Activated CD8-positive, alpha-beta memory T cell treated with anti-CD3 and anti-CD28 coated beads, Interleukin-2, amount 50 U/mL, for 24 hours (primary cell): ENCODE measurements at regions not wholly inside any gene's neighbourhood (a gene's known extent, or its start where the extent isn't known, plus 50 kb on each side); places are given as distances from the start of the nearest gene placed in this dataset.
"Not testable (repeated sequence)": the region's sequence is repeated elsewhere in the genome, so short reads cannot be mapped to it uniquely, and the experiment has no call there.

Experiments
- DNase-seq: peaks from one replicate; pipeline ENCODE4 v3.0.0-alpha.2; 2020; ENCODE audit errors: extremely low read depth

DNA sequence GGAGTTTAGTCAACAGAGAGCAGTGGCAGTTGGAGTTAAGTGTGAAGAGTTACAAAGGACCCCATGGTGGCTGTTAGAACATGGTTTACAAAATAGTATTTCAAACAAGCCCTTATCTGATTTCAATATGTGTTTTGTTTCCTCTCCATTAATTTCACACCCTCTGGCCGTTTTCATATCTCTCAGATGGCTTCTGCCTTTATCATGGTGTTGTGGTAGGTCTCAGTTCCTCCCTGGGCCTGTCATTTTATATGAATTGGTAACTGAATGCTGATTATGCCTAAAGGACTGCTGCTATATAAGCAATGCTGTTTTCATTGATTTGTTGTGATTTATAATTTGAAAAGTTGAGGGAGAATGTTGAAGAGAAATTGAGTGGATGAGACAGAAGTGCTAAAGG, 686.7 kb downstream of the NYAP2 start:
- no peak for DNase-seq

DNA sequence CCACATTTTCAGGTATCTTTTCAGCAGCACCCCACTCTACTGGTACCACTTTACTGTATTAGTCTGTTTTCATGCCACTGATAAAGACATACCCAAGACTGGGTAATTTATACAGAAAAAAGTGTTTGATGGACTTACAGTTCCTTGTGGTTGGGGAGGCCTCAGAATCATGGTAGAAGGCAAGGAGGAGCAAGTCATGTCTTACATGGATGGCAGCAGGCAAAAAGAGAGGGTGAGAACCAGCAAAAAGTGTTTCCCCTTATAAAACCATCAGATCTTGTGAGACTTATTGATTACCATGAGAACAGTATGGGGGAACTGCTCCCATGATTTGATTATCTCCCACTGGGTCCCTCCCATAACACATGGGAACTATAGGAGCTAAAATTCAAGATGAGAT, 685.9 kb downstream of the NYAP2 start:
- not testable (repeated sequence) for DNase-seq

GRCh38 chr2:226080334-226080733, 680.8 kb downstream of the NYAP2 start:
- DNase-seq, result no peak

- no peak for DNase-seq
These were observed 680.2 kb downstream of the NYAP2 start for GRCh38 chr2:226079671-226080181.

GRCh38 chr2:226079196-226079595, 679.7 kb downstream of the NYAP2 start:
- no peak for DNase-seq

DNA sequence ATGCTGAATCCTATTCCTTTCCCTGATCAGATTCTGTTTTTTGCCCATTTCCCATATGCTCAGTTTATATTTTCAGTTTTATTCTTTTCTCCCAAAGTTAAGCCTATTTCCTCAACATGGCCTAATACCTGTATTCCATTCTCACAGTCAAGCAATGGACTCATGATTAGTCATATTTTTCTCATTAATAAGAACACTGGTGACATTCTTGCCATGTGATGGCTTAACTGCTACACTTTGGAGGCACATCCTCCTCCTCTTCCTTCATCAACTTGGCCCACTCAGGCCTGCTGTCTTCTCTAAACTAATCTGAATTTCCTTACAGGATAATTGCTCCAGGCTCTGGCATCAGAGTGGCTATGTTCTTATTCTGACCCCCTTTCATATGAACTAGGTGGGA, 679.2 kb downstream of the NYAP2 start:
- DNase-seq, result no peak

DNA sequence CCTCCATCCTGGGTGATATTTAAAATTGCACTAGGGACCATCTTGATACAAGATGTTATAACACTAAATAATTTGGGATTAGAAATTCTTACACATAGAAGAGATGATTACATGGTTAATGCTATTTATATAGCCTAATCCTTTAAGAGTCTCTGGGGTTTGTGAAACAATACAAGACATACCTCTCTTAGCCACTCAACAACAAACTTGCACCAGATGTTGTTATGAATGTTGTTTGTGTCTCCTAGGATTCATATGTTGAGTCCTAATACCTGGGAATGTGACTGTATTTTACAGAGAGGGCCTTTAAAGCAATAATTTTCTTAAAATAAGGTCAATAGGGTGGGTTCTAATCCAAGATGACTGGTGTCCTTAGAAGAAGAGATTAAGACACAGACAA, 678.3 kb downstream of the NYAP2 start:
- no peak for DNase-seq

GRCh38 chr2:226077031-226077430, 677.5 kb downstream of the NYAP2 start:
- DNase-seq, result no peak

DNA sequence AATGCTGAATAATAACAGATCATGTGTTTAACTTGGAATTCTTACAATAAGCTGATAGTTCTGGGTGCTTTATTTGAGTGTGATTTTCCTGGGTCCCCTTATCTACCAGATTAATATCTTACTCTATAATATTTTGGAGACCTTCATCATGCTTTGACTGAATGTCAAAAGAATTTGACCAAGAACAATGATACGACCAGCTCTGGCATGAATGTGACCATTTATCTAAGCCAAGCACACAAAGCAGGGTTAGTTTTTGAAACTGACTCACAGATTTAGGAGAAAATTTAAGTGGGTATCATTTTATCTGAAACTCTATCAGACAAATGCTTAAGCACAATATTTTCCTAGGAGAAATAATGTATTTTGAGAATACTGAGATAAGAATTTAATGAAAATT, 677.0 kb downstream of the NYAP2 start:
- DNase-seq, result no peak

DNA sequence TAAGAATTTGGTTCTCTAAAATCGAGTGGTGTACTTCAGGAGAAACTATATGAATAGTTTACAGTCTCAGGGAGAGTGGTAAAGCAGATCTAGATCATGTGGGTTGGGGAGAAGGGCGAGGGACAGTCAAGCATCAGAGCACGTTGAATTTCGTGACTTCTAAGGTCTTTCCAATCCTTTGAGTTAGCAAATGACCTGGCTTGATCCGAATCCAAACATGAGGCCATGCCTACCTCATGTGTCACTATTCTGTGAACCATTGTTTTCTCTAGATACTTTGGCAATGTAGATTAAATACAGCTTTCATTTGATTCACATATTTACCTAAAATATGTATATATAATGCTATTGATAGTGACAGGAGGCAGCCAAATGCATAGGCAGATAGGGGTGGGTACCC, 674.9 kb downstream of the NYAP2 start:
- DNase-seq, result no peak

GRCh38 chr2:226073496-226074160, 674.1 kb downstream of the NYAP2 start:
- DNase-seq, result no peak

- no peak for DNase-seq
These were observed 667.4 kb downstream of the NYAP2 start for GRCh38 chr2:226066873-226067272.

DNA sequence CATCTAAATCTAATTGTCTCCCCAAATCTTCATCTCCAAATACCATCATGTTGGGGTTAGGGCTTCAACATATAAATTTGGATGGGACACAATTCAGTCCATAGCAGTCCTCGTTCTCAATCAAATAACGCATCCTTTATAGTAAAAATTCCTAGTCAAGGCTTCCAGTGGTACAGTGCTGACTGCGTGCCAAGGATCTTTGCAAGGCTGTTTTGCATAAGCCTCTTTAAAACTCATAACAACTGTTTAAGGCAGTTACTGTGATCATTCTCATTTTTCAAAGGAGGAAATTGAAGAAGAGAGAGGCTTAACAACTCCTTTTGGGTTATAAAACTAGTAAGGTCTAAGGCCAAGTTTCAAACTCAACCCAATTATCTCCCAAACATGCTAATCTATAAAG, 666.9 kb downstream of the NYAP2 start:
- no peak for DNase-seq

GRCh38 chr2:226064932-226065570, 665.5 kb downstream of the NYAP2 start:
- no peak for DNase-seq

DNA sequence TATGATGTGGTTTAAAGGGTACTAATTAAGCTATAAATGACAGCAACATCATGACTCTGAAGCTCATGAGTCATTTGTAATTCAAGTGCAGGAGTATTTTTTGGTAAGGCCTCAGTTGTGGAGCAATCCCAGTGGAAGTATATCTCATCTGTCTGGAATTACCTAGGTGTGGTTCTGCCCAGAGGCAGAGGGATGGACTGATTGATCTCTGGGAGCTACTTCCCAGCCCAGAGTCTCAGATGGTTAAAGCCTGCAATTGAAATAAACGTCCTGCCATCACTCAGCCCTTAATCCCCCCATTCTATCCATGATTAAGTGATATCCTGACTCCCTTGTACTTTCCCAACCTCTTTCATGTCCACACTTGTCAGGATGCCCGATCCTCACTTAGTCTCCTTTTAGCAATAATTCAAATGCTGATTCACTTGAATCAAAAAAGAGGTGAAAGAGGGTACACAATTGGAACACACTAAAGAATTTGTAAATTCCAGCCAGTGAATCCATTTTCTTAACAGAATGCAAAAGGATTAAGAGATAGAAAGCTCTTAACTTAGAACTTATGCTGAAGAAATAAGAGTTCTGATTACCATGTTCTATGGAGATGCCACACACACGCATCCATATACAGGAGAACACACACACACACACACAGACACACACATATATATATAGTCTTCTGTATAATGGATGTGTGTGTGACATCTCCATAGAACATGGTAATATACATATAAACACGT, 664.4 kb downstream of the NYAP2 start:
- DNase-seq, result no peak

GRCh38 chr2:226059961-226060627, 660.6 kb downstream of the NYAP2 start:
- no peak for DNase-seq

DNA sequence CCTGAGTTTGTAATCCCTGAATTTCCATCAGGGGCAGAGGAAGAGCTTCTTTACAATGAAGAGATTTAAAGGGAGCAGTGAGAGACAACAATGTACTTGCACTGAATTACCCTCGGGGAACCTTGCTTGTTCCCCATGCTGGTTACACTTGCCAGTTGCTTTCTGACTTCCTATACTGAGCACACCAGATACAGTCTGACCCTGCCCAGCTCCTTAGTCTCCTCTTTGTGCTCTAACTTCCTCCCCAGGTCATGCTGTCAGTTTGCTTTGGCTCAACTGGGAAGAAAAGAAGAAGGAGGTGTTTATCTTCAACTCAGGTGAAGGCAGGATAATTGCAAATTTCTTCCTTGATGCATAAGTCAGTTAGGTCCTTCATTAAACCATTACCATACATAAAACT, 658.4 kb downstream of the NYAP2 start:
- DNase-seq, result no peak

- no peak for DNase-seq
These were observed 657.9 kb downstream of the NYAP2 start for GRCh38 chr2:226057365-226057764.

GRCh38 chr2:226052772-226053416, 653.4 kb downstream of the NYAP2 start:
- DNase-seq, result no peak

DNA sequence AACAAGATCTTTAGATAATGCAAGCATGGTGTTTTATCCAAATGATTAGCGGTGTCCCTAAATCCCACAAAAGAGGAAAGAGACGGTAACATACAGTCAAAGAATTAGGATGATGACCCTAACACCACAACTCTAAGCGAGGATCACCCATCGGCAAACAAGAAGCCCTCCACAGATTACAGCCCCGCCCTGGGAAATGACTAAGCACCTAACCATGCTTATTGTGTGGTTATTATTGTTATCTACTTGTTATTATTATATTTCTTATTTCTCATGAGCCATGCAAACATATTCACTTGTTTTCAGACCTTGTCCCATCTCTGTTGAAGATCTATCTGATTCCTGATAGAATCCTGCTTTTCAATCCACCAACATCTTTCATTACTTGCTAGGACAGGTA, 651.3 kb downstream of the NYAP2 start:
- no peak for DNase-seq

DNA sequence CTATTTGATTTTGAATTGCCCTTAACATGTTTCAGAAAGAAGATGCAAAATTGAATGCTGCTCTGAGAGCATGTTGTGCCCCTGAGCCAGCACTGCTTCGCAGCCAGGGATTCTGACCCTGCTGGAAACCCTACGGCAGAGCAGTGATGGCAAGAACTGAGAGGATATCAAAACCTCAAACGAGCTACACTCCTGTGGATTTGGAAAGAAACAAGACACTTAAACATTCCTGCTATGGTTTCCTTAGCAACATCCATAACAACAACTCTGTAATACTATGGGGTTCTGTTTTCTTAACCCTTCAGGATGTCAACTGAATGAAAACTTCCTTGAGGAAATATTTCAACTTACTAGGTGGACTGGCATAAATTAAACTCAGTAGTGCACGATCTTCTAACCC, 649.1 kb downstream of the NYAP2 start:
- no peak for DNase-seq

GRCh38 chr2:226045080-226045479, 645.6 kb downstream of the NYAP2 start:
- no peak for DNase-seq
